ENCODE measurements at regions not wholly inside any gene's neighbourhood (a gene's known extent, or its start where the extent isn't known, plus 50 kb on each side); places are given as distances from the start of the nearest gene placed in this dataset.
"Not testable (repeated sequence)": the region's sequence is repeated elsewhere in the genome, so short reads cannot be mapped to it uniquely, and the experiment has no call there.

DNA sequence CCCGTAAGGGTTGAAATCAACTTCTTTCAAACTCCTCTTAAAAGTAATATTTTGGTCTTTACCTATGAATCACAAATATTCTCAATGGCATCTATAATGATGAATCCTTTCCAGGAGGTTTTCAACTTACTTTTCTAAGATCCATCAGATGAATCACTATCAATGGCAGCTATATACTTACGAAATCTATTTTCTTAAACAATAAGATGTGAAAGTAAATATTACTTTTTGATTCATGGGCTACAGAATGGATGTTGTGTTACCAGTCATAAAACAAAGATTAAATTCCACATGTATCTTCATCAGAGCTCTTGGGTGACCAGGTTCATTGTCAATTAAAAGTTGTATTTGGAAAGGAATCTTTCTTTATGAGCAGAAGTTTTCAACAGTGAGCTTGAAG, 1877.7 kb upstream of the ACO1 start:
- DNase-seq: no peak

DNA sequence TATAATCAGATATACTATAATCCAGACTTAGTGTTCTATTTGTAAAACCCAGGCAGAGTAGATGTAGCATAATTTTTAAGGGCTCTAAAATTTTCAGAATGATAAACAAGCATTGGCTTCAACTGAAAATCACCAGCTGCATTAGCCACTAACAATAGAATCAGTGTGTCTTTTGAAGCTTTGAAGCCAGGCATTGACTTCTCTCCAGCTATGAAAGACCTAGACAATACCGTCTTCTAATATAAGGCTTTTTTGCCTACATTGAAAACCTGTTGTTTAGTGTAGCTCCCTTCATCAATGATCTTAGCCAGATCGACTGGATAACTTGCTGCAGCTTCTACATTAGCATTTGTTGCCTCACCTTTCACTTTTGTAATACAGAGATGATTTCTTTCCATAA, 1877.3 kb upstream of the ACO1 start:
- no peak for DNase-seq

DNA sequence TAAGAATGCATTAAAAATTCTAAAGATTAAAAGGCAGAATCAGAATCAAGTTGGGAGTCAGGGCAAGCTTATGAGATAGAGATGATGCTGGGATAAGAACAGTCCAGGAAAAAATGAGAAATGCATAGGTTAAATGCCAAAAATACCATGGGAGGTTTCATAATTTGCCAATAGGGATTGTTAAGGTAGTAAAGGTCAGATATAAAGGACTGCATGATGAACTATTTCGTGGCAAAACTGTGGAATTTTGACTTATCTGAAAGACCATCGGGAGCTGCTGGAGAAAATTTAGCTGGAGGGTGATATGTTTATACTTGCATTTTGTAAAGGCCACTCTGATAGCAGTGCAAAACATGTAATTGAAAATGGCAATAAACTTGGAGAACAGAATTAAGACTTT, 1872.8 kb upstream of the ACO1 start:
- no peak for DNase-seq

DNA sequence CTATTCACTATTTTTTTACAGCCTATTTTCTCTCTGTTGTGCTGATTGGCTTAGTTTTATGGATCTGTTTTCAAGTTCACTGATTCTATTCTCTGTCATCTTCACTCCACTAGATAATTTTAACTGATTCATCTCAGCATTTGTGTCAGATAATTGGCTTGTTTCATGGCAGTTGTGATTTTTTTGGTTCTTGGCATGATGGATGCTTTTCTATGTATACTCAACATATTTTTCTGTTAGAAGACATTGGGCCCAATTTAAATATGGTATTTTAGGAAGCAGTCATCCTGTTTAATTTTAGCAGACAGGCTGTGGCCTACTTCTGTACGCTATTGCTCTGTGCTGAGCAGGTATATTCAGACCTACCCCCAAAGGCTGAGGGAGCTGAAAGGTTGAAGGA, 1865.3 kb upstream of the ACO1 start:
- no peak for DNase-seq

DNA sequence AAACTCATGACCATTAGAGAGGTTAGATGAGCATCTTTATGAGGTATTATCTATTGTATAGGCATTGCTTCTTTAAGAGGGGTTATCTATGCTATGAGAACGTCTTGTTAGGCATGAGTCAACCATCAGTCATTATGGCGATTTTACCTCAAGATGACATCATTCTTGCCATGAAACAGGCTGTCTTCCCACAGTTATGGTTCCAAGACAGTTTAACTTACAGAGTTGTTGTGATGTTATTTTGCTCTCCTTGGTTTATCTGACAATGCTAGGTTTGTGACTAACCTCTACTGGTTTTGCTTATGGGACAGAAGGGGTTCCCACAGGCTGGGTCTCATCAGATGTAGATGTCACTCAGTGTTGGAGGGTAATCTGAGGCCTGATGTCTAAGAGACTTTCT, 1864.7 kb upstream of the ACO1 start:
- no peak for DNase-seq

DNA sequence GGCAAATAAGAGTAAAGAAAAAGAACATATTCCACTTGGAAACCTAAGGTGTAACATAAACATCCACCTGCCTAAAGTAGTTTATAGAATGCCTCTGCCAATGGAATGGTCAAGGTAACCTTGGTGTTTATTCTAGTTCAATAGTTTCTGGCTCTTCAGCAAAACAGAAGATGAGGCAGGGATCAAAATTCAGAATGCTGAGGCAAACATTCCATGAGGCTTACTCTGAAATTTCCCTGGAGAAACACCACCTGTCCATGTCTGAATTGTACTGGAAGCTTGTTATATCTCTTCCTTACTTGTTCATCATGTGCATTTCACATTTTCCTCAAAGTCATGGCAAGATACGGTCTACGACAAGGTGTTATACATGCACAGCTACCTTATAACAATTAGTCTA, 1862.4 kb upstream of the ACO1 start:
- no peak for DNase-seq

DNA sequence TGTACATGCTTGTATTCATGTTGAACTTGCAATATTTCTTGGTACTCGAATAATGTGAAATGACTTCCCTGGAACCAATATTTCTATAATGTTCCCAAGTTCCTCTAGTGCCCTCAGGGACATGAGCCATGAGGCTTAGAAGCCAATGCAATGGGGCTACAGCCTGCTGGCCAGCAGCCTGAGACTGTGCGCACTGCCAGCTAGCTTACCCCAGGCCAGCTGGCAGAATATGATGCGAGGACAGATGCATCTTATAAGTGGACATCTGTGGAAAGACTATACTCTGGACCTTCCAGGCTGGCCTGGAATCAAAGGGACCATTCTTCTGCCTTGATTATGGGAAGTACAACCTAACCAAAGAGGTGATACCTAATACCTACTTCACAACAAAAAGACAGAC, 1862.0 kb upstream of the ACO1 start:
- no peak for DNase-seq

DNA sequence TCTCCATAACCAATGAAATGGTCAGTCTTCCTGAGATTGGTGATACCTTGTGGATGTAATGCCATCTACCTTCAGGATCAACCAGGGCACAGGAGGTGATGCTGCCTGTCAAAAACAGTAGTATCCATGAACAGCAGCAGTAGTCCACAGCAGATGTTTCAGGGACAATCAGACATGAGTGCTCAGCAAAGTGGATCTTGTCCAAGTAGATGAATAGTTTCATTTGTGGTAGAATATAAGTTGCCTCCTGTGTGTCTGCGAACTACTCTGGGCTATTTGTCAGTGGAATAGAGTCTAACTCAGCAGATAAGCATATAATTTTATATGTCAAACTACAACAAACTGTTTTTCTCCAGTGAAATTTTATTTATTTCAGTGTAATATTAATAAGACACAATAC, 1860.1 kb upstream of the ACO1 start:
- no peak for DNase-seq

DNA sequence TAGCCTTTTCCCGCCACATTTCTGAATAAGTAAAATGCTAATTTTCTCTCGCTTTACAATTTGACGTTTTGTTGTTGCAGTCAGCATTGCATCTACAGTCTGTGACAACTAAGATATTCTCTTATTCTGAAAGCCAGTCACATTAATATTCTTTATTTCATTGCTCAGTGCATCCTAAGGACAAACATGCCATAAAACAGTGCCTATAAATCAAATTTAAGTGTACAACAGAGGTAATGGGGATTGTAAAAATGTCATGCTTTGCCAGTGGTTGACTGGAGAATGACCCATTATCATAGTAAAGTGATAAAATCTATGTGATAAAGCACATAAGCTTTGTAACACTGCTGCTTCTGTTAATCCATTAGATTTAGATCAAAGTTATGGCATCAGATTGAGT, 1850.0 kb upstream of the ACO1 start:
- no peak for DNase-seq

DNA sequence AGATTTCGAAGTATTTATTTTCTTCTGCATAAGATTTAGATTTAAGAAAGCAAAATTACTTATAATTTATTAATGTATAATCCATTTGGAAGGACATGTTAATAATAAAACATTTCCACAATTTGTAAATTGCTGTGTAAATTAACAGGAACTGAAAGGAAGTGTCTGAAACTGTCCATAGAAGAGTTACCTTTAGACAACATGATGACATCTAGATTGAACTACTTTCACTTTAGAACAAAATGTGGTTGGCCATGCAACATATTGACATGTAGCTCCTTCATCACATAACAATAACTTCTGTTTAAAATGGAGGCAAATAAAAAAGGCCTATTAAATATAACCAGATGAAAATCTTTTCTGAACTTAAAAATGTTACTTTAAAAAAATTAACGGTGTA, 1849.5 kb upstream of the ACO1 start:
- no peak for DNase-seq

DNA sequence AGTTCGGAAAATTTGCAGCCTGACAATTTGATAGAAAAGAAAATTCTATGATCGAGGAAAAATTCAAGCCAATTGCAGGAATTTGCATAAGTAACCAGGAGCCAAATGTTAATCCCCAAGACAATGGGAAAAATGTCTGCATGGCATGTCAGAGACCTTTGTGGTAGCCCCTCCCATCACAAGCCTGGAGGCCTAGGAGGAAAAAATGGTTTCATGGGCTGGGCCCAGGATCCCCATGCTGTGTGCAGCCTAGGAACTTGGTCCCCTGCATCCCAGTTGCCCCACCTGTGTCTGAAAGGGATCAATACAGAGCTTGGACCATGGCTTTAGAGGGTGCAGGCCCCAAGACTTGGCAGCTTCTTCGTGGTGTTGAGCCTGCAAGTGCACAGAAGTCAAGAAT, 1847.9 kb upstream of the ACO1 start:
- no peak for DNase-seq

DNA sequence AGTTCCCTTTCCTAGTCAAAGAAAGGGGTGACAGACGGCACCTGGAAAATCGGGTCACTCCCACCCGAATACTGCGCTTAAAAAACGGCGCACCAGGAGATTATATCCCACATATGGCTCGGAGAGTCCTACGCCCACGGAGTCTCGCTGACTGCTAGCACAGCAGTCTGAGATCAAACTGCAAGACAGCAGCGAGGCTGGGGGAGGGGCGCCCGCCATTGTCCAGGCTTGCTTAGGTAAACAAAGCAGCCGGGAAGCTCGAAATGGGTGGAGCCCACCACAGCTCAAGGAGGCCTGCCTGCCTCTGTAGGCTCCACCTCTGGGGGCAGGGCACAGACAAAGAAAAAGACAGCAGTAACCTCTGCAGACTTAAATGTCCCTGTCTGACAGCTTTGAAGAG, 1844.7 kb upstream of the ACO1 start:
- DNase-seq: not testable (repeated sequence)

DNA sequence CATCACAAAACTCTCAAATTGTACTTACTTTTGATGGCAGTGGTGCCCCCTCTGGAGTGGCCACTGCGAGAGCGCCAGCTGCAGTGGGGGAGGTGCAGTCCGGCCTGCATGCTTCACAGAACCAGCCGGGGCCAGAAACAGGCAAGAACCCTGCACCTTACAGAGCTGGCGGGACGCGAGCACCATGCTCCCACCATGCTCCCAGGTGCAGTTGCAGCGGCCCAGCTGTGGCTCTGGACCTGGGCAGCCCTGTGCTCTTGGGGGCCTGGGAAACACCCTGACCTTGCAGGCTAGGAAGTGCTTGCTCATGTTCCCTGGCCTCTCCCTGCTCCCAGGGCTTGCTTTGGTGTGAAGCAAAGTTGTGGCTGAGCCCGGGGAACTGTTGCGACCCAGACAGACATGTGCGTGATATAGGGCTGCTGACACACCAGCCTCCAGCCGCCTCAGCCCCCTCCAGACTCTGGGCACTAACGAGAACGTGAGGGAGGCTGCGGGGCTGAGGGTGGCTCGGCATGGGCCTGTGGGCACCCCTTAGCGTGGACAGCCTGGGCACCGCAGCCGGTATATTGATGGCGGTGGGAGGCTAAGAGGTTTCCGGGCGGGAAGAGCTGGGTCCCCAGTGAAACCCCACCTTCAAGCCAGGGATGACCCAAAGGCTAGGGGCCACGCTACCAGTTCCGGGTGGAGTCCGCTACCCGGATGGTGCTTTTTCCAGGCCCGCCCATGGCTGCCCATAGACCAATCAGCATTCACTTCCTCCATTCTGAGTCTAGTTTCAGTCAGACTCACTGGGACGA, 1809.9 kb upstream of the ACO1 start:
- DNase-seq: no peak

DNA sequence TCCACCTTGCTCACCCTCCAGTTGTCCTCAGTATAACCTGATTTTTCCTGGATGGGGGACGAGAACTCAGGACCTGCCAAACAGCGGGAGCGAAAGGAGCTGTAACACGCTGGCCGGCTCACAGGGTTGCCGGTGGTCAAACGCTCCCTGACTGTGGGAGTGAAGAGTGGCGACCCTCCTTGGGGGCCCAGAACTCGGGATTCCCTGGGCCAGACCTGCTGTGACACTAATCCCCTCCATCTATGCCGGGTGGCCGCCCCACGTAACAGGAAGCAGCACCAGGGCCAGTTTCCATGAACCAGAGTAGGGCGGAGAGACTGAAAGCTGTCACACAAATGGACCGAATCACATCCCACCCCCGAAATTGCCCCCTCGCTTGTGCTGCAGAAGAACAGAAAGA, 1809.2 kb upstream of the ACO1 start:
- no peak for DNase-seq

DNA sequence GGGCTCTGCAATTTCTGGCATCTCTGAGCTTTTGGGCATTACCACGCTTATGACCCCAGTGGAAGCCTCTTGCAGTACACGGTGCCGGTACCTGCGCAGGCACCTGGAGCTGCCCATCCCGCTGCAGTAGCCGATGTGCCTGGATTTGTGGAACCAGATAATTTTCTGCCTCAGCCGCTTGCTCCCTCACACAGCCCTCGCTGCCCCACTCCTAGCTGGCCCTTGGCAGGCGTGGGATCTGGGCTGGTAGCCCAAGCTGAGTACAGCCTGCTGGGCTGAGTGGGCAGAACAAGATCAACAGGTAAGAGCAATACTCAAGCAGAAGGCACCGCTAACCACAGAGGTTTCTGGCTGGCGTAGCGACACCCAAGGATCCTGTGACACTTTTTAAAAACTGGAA, 1808.8 kb upstream of the ACO1 start:
- no peak for DNase-seq

DNA sequence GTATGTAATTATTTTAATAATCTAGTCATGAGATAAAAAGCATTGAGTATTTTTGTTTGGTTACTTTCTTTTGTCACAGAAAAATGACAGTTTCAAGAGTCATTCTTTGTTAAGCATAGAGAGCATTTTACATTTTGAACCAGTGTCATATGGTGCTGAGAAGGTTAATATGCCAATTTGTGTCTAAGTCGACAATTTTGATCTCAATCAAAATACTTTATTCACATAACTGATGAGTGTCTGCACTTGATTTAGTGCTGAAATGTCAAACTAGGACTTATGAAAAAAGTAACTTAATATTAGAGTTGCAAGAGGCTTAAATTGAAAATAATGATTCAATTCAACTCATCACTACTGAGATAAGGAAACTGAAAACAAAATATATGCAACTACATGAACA, 1804.6 kb upstream of the ACO1 start:
- no peak for DNase-seq

DNA sequence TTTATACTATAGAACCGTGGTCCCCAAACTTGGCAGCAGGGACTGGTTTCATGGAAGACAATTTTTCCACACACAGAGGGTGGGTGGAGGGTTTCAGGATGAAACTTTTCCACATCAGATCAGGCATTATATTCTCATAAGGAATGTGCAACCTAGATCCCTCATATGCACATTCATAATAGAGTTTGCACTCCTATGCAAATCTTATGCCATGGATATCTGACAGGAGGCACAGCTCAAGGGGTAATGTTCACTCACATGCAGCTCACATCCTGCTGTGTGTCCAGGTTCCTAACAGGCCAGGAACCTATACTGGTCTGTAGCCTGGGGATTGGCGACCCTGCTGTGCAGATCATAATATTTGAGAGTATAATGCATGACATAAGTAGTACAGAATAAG, 1802.2 kb upstream of the ACO1 start:
- DNase-seq: no peak

DNA sequence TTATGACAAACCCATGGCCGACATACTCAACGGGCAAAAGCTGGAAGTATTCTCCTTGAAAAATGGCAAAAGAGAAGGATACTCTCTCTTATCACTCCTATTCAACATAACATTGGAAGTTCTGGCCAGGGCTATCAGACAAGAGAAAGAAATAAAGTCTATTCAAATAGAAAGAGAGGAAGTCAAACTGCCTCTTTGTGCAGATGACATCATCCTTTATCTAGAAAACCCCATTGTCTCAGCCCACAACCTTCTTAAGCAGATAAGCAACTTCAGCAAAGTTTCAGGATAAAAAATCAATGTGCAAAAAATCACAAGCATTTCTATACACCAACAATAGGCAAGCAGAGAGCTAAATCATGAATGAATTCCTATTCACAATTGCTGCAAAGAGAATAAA, 1799.9 kb upstream of the ACO1 start:
- DNase-seq: no peak

DNA sequence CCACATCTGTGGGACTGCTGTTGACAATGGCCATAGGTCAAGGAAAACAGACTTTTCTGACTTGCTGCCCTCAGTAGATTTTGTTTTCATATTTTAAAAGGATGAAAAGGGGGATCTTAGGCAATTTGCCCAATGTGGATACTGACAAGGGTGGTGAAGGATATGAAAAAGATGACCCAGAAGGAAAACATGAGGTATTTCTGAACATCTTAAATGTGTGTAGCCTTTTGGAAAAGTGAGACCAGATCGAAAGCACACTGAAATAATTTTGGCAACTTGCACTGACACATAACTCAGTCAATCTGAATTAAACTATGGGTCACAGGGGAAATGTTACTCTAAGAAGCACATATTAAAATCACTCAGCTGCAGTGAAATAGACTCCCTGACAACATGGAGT, 1793.0 kb upstream of the ACO1 start:
- no peak for DNase-seq

DNA sequence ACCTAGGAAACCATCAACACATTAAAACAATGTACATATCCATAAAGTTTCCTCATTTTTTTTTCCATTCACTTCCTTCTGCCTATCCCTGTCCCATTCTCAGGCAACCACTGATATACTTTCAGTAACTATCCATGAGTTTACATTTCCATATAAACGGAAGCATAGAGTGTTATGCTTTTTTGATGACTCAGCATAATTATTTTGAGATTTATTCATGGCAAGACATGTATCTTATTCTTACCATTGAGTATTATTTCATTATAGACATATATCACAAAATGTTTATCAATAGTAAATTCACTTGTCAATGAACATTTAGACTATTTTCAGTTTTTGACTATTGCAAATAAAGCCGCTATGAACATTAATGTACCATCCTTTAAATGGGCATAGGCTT, 1786.8 kb upstream of the ACO1 start:
- DNase-seq: no peak

DNA sequence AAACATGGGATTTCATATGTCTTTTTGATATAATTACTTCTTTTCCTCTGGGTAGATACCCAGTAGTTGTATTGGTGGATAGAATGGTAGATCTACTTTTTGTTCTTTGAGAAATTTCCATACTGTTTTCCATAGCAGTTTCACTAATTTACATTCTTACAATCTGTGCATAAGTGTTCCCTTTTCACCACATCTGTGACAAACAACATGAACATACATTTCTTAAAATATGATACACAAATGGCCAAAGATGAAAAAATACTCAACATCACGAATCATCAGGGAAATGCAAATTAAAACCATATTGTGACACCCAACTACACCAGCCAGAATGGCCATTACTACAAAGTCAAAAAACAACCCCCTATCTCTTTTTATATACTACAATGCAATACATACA, 1778.5 kb upstream of the ACO1 start:
- no peak for DNase-seq

DNA sequence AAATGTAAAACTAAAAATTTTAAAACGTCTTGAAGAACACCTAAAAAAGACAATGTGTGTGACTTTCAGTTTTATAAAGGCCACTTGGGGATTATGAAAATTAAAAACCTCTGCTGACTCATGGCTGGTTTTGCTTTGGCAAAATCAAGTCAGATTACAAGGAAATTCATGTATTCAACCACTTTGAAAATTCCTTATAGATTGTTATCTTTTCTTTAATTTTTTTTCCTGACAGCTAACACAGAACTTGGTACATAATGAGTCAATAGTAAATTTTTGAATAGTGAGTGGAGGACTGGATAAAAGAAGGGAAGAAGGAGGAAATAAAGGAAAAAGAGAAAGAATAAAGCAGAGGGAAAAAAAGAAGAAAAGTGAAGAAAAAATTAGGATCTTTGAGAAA, 1774.7 kb upstream of the ACO1 start:
- DNase-seq: no peak

DNA sequence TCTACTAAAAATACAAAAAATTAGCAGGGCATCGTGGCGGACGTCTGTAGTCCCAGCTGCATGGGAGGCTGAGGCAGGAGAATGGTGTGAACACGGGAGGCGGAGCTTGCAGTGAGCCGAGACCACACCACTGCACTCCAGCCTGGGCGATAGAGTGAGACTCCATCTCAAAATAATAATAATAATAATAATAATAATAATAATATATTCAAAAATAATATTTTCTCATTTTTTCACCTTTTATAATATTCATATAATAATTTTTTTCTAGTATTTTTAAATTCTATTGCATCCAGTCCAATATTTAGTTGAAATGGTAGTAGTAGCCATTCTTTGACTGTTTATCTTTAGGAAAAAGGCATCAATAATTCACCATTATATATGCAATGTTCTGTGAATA, 1767.7 kb upstream of the ACO1 start:
- not testable (repeated sequence) for DNase-seq

DNA sequence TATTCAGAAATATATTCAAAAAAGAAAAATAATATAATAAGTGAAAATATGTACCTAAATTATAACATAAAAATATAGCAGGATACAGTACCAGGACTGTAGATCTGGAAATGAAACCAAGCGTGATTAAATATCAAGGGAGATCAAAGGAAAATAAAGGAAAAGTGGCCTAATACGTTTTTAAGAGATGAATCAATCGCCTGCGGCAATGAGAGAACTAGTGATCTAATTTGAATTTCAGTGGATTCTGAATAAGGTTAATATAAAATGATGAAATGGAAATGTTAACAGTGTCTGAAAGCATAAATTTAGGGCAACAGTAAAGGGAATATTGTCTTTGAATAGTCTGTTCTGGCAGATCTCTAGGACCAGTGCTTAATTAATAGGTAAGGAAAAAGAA, 1761.9 kb upstream of the ACO1 start:
- DNase-seq: no peak

DNA sequence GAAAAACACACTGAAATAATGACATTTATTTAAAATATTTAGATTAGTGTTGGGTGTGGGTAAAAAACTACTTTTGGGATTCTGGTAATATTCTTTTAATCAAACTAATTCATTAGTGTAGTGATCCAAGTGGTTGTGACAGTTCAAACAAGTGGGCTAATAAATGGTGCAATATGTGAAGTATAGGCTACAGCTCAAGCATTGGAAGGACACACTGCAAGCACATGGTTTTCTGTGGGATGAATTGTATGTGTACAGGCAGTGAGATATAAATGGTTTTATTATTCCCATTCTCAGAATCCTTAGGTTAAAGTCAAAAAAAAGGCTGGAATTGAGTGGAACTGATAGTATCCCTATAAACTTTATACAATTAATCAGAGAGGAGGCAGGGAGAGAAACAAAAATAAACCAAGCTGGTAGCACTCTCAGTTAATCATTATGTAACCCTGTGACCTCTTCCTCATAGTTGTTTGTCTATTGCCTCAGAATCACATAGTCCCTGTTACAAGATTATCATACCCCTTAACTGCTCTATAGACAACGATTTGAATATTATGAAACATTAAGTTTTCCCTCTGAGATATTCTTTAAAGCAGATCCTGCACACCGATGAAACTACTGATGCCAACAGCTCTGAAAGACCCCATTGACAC, 1755.4 kb upstream of the ACO1 start:
- DNase-seq: no peak
